B cell (primary cell): ENCODE measurements at regions not wholly inside any gene's neighbourhood (a gene's known extent, or its start where the extent isn't known, plus 50 kb on each side); places are given as distances from the start of the nearest gene placed in this dataset.

Experiments used
- ATAC-seq: fragments of 200-7000 bp; cut with Tn5 transposase; one replicate; pipeline ENCODE4 v1.10.0; 2021; ENCODE audit warnings: low read depth, mild to moderate bottlenecking, moderate number of reproducible peaks, moderate library complexity
- CTCF ChIA-PET: fragments of 350-600 bp; sonication (Branson Sonifier 250); formaldehyde crosslinking; loops from one replicate; lab custom pipeline; 2021; ENCODE audit warnings: antibody characterized with exemption, inconsistent platforms; lab: Charles Lee
- POLR2A ChIA-PET: fragments of 350-600 bp; sonication (Branson Sonifier 250); formaldehyde crosslinking; loops from one replicate; lab custom pipeline; 2021; ENCODE audit warnings: antibody characterized with exemption; lab: Charles Lee
- DNase-seq: peaks from one replicate; pipeline ENCODE4 v3.0.0; 2013
- H2AFZ ChIP-seq: 2 replicates; pipeline ENCODE4 v1.6.1; 2012; ENCODE audit warnings: mild to moderate bottlenecking, low read depth, low read length; ENCODE audit not compliant: insufficient read depth, poor library complexity, severe bottlenecking
- H3K27ac ChIP-seq, 2 donors: 1 replicate in 1 of 2; 2 replicates in 1 of 2; pipeline ENCODE4 v1.5.1; 2012 to 2013; ENCODE audit warnings: low read length in 2 of 2, mild to moderate bottlenecking in 2 of 2, moderate library complexity in 1 of 2
- H3K27me3 ChIP-seq, 4 experiments: fragments of 200-600 bp in 1 of 4; sonication (generic) in 1 of 4; replicated peaks in 1 of 4; 1 replicate in 2 of 4; 2 replicates in 2 of 4; pipeline versions ENCODE4 v1.6.1 to v1.7.0; 2013 to 2016; ENCODE audit warnings: low read length in 3 of 4, mild to moderate bottlenecking in 2 of 4, mixed read lengths in 1 of 4, moderate library complexity in 1 of 4; ENCODE audit not compliant: insufficient read depth in 4 of 4, control insufficient read depth in 3 of 4; ENCODE audit errors: control extremely low read depth in 1 of 4
- H3K36me3 ChIP-seq, 2 experiments: replicated peaks in 1 of 2; 1 replicate in 1 of 2; 2 replicates in 1 of 2; pipeline versions ENCODE4 v1.6.1 to v1.7.1; 2013; ENCODE audit warnings: low read length in 1 of 2; ENCODE audit not compliant: insufficient read depth in 2 of 2, control insufficient read depth in 1 of 2; ENCODE audit errors: control extremely low read depth in 1 of 2, extremely low read depth in 1 of 2
- H3K4me1 ChIP-seq, 2 donors: fragments of 200-600 bp in 1 of 2; sonication (generic) in 1 of 2; 1 replicate in 1 of 2; 2 replicates in 1 of 2; pipeline versions ENCODE4 v1.5.1 to v1.6.1; 2013 to 2017; ENCODE audit warnings: low read length in 2 of 2; ENCODE audit not compliant: control insufficient read depth in 2 of 2, insufficient read depth in 2 of 2
- H3K4me2 ChIP-seq: replicated peaks from 2 replicates; pipeline ENCODE3; 2012; ENCODE audit warnings: mild to moderate bottlenecking, low read depth, low read length; ENCODE audit not compliant: poor library complexity, severe bottlenecking
- H3K4me3 ChIP-seq, 5 experiments: fragments of 200-600 bp in 1 of 5; sonication (generic) in 1 of 5; 1 replicate in 3 of 5; 2 replicates in 2 of 5; pipeline versions ENCODE4 v1.5.1 to v1.7.0; 2011 to 2016; ENCODE audit warnings: low read length in 4 of 5, mild to moderate bottlenecking in 4 of 5, low read depth in 2 of 5, control low read depth in 1 of 5, moderate library complexity in 1 of 5; ENCODE audit not compliant: insufficient read depth in 1 of 5; ENCODE audit errors: control extremely low read depth in 1 of 5, extremely low read depth in 1 of 5
- H3K79me2 ChIP-seq: fragments of 200-600 bp; sonication (generic); one replicate; pipeline ENCODE4 v1.6.0; 2016; ENCODE audit warnings: low read length; ENCODE audit not compliant: control insufficient read depth, insufficient read depth
- H3K9ac ChIP-seq: fragments of 200-600 bp; sonication (generic); 2 replicates; pipeline ENCODE4 v1.6.1; 2017; ENCODE audit warnings: mild to moderate bottlenecking, low read length, moderate library complexity
- H3K9me3 ChIP-seq, 3 donors: one replicate each; pipeline versions ENCODE4 v1.6.1 to v1.7.1; 2013; ENCODE audit warnings: low read length in 2 of 3; ENCODE audit not compliant: control insufficient read depth in 2 of 3, insufficient read depth in 1 of 3; ENCODE audit errors: control extremely low read depth in 1 of 3
- H4K20me1 ChIP-seq: 2 replicates; pipeline ENCODE4 v1.6.0; 2012; ENCODE audit warnings: mild to moderate bottlenecking, low read length; ENCODE audit not compliant: insufficient read depth, control insufficient read depth, poor library complexity, severe bottlenecking
- H3K27ac Mint-ChIP-seq: one replicate; pipeline ENCODE4 v1.8.0; 2021; ENCODE audit warnings: mixed read lengths
- H3K27me3 Mint-ChIP-seq: one replicate; pipeline ENCODE4 v1.8.0; 2021; ENCODE audit warnings: mixed read lengths
- H3K4me1 Mint-ChIP-seq: one replicate; pipeline ENCODE4 v1.8.0; 2021; ENCODE audit warnings: mixed read lengths
- H3K4me3 Mint-ChIP-seq: one replicate; pipeline ENCODE4 v1.8.0; 2021; ENCODE audit warnings: mixed read lengths
- H3K9me3 Mint-ChIP-seq: one replicate; pipeline ENCODE4 v1.8.0; 2022; ENCODE audit warnings: mixed read lengths; ENCODE audit not compliant: insufficient read depth
- EZH2 ChIP-seq: IDR thresholded peaks from 2 replicates; pipeline ENCODE4 v1.6.1; 2012; ENCODE audit warnings: borderline replicate concordance, low read depth, mild to moderate bottlenecking, moderate library complexity, low read length; ENCODE audit not compliant: insufficient read depth, poor library complexity, severe bottlenecking
- WGBS: methylation state at CpG from one replicate; pipeline ENCODE4 v1.1.5; 2013; ENCODE audit warnings: missing lambda C conversion rate; ENCODE audit not compliant: insufficient coverage; 5-methylcytosine and 5-hydroxymethylcytosine counted together
- intact Hi-C: fragments of 100-400 bp; cut with micrococcal nuclease; formaldehyde crosslinking; loops from one replicate; pipeline ENCODE4 v1.10.0; 2022
- TF ChIP-seq, protein P1 (sequence below): fragments of 200-600 bp; IDR thresholded peaks from one replicate; pipeline ENCODE4 v1.8.0; 2022; ENCODE audit warnings: antibody characterized with exemption, mild to moderate bottlenecking

DNA sequence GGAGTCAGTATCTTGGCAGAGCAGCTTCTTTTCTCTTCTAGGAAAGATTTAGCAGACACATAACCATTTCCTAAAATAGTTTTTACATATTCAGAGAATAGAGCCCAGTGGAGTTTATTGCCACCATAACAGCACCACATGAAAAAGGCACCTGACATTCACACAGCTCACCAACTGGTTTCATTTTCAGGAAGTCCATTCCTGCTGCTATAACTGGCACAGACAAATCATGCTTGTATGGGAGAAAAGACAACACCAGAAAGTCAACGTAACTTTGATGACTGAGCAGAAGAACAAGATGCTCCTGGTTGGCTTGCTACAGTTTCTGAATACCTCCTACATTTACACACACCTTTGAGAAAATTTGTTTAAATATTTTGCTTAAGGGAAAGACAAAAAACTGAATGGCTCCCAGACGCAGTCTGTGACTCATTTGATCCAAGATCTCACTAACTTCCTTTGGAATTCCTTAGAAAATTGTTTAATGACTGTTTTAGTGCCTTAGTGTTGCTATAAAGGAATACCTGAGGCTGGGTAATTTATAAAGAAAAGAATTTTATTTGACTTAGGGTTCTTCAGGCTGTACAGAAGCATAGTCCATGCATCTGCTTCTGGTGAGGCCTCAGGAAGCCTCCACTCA is 1380.6 kb downstream of the CDH8 start:
- no CpG with 5 or more reads among the region's 2 CpGs for WGBS
- H3K79me2 ChIP-seq: no peaks in the 10 kb centered on the region
- H3K27ac Mint-ChIP-seq: no peak overlapping the region
- DNase-seq: no peak
- H3K9me3 Mint-ChIP-seq: peaks cover 2% of the 10 kb centered on the region
- no peaks in the 10 kb centered on the region for H3K36me3 ChIP-seq
- POLR2A ChIA-PET: no interaction called here
- CTCF ChIA-PET: no interaction called here
- TF ChIP-seq EZH2: no peak
- TF ChIP-seq, protein P1, sequence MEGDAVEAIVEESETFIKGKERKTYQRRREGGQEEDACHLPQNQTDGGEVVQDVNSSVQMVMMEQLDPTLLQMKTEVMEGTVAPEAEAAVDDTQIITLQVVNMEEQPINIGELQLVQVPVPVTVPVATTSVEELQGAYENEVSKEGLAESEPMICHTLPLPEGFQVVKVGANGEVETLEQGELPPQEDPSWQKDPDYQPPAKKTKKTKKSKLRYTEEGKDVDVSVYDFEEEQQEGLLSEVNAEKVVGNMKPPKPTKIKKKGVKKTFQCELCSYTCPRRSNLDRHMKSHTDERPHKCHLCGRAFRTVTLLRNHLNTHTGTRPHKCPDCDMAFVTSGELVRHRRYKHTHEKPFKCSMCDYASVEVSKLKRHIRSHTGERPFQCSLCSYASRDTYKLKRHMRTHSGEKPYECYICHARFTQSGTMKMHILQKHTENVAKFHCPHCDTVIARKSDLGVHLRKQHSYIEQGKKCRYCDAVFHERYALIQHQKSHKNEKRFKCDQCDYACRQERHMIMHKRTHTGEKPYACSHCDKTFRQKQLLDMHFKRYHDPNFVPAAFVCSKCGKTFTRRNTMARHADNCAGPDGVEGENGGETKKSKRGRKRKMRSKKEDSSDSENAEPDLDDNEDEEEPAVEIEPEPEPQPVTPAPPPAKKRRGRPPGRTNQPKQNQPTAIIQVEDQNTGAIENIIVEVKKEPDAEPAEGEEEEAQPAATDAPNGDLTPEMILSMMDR: no peak
- ATAC-seq: no peak
- H3K4me1 ChIP-seq: no peaks in the 10 kb centered on the region
- no peak overlapping the region for H3K4me2 ChIP-seq
- H3K4me3 Mint-ChIP-seq: no peak overlapping the region
- H3K9ac ChIP-seq: no peak overlapping the region
- H3K4me3 ChIP-seq: no peak overlapping the region
- H3K27me3 ChIP-seq: no peaks in the 10 kb centered on the region
- H3K27ac ChIP-seq: no peak overlapping the region
- intact Hi-C loops: no loop called here
- H3K4me1 Mint-ChIP-seq: no peaks in the 10 kb centered on the region
- H3K27me3 Mint-ChIP-seq: no peaks in the 10 kb centered on the region
- H4K20me1 ChIP-seq: no peaks in the 10 kb centered on the region
- no peak overlapping the region for H2AFZ ChIP-seq
- H3K9me3 ChIP-seq: peaks cover 0 to 2% (median 1%) of the 10 kb centered on the region in 3 donors

DNA sequence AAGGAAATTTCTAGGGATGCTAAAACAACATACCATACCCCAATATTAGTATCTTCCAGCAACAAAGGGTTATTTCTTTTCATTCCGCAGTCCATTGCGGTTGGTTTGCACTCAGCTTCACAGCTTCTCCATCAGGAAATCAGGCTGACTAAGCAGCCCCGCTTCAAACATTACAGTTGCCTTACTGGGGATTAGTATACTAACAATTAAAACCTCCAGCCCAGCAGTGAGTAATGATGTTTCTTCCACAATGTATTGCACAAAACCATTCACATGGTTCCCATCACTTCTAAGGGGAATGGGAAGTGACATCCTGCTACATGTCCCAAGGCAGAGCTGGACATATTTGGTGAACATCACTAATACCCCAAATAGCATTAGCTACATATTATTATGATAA is 1384.9 kb downstream of the CDH8 start:
- H3K27ac Mint-ChIP-seq: no peak overlapping the region
- Histone ChIP-seq H3K27me3 (no peaks in the 10 kb centered on the region), H3K4me2 (no peak overlapping the region), H3K9ac (no peak overlapping the region), H3K79me2 (no peaks in the 10 kb centered on the region), H3K4me3 (no peak overlapping the region), H3K4me1 (no peaks in the 10 kb centered on the region), H3K36me3 (no peaks in the 10 kb centered on the region), H2AFZ (no peak overlapping the region), H4K20me1 (no peaks in the 10 kb centered on the region), H3K9me3 (no peaks in the 10 kb centered on the region), H3K27ac (no peak overlapping the region)
- no peaks in the 10 kb centered on the region for H3K4me1 Mint-ChIP-seq
- no peak for ATAC-seq
- no peak overlapping the region for H3K4me3 Mint-ChIP-seq
- intact Hi-C loops: no loop called here
- POLR2A ChIA-PET: no interaction called here
- no peaks in the 10 kb centered on the region for H3K27me3 Mint-ChIP-seq
- DNase-seq: no peak
- WGBS: 80% methylated on average over 1 of the region's 3 CpGs
- no peaks in the 10 kb centered on the region for H3K9me3 Mint-ChIP-seq
- CTCF ChIA-PET: no interaction called here
- TF ChIP-seq EZH2: no peak
